ENCODE measurements at regions not wholly inside any gene's neighbourhood (a gene's known extent, or its start where the extent isn't known, plus 50 kb on each side); places are given as distances from the start of the nearest gene placed in this dataset.
"Not testable (repeated sequence)": the region's sequence is repeated elsewhere in the genome, so short reads cannot be mapped to it uniquely, and the experiment has no call there.

DNA sequence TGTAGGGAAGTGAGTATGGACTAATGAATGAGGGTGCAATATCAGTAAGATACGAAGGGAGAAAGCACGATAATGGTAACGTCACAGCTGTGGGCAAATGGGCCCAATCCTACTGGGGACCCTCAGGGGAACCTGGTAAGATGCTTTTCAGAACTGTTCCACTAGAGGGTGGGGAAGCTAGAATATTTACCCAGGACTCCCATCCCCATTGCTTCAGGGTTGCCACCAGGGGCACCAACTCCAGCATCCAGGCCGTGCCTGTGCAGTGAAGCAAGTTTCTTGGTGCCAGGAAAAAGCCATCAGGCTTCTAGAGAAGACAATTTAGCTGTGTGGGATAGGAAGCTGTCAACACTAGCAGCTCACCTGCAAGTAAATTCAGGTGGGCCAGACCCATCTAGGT is 409.3 kb downstream of the AGTPBP1 start:
- no peak for DNase-seq (ENCODE audit: low read depth)

DNA sequence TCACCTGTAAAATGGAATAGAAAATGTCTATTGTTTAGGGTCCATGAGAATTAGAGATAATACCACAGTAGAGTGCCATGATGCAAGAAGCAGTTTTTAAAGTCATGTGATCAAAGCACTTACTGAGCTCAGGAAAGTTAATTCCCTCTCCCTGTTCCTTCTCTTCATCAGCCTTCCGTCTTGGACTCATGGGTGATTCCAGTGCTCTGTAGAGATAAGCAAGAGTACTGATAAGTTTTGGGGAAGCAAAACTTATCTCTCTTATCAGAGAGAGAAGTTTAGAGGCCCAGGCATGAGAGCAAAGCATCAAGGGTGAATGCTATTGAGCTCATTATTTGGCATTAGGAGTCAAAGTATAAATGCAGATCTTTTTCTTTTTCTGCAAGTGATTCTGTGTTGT is 410.1 kb downstream of the AGTPBP1 start:
- DNase-seq (ENCODE audit: low read depth) = no peak

DNA sequence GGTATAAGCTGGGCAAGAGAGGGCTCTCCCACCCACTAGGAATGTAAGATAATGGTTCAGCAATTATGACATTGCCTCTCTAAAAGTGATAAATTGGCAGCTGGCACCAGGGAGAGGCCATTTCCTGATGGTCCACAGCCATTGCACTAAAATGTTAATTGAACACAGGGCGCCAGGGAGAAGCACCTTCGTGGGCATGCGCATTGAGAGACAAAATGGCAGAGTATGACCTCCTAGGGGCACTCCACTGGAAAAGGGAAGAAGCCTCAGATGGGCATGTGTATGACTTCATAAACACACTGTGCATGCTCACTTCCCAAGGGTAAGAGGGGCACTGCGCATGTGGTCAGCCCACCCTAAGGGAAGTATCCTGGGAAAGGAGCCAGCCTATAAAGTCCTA is 419.2 kb downstream of the AGTPBP1 start:
- DNase-seq (ENCODE audit: low read depth) = no peak

DNA sequence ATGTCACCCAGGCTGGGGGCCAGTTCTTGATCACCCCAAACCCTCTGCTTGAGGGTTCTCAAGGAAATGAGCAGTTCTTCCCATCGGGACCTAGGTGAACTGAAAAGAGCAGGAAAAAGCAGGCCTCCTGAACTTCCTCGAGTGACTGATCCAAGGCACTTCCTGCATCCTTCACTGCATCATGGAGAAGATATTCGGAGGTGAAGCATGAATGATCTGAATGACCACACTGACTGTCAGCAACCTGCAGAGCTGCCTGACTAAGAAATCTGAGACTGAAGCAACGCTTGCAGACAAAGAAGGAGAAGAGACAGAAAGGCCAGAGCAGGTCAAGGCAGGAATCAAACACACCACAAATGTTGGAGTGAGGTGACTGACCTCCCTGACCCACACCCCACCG is 420.2 kb downstream of the AGTPBP1 start:
- no peak for DNase-seq (ENCODE audit: low read depth)

DNA sequence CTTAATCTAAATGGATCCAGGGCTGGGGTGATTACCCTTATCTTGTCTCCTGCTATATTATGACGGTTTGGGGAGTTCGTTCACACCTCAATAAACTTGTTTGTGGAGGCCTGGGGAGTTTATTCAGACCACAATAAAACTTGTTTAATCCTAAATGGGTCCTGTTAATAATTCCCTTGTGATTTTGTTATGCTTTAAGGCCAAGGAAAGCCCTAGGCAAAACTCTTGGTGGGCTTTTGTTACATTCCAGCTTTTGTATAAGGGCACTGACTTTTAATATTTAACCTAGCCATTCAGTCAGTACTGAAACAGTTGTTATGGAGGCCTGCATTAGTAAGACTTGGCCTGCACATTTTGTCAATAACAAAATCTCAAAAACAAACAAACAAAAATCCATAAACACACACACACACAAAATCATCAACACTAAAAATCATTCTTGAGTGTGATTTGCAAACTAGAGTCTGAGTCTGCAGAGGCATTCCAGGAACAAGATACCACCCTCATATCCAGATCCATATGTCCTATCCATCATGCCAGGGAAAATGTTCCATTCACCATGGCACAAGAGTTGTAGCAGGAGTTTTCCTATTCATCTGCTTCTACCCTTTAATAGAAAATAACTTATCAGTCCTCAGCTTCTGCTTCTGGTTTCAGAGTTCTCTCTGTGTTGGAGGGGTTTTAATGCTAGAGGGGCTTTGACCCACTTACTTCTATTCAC is 421.7 kb downstream of the AGTPBP1 start:
- DNase-seq (ENCODE audit: low read depth) = no peak

DNA sequence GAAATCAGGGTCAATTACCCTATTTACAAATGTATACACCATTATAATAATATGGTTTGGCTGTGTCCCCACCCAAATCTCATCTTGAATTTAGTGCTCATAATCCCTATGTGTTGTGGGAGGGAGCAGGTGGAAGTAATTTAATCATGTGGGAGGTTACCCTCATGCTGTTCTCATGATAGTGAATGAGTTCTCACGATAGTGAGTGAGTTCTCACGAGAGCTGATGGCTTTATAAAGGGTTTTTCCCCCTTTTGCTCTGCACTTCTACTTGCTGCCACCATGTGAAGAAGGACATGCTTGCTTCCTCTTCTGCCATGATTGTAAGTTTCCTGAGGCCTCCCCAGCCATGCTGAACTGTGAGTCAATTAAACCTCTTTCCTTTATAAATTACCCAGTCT is 426.2 kb downstream of the AGTPBP1 start:
- not testable (repeated sequence) for DNase-seq (ENCODE audit: low read depth)

DNA sequence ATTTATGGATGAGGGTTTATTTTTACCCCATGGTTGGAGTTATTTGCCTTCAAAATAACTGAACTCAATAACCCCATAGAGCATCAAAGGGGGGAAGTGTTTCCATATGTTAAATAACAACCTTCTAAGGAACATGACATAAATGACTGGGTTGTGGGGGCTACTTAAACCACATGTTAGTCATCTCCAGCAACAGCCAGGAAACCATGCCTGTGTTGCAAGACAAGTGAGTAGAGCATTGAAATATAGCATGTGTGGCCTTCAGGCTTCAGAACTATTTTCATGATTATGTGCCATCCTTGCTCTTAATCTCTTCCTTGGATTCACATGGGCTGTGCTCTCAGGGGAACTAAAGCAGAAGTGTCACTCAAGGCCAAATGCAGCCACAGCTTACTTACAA is 431.2 kb downstream of the AGTPBP1 start:
- no peak for DNase-seq (ENCODE audit: low read depth)

DNA sequence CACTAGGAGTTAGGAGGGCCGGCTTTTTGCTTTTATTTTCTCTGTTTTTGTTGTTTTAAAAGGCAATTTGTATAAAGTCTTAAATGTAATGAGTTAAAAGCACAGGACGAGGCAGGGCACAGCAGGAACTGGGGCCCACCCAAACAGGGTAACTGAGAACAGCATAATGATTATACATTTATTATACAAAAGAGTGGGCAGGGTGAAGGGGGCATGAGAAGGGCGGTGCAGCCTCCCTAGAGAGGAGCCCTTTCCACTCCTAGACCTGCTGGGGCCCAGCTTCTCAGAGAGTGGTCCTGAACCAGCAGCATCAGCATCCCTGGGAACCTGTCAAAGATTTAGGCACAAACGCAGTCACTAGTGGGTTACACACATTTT is 438.0 kb downstream of the AGTPBP1 start:
- no peak for DNase-seq (ENCODE audit: low read depth)

DNA sequence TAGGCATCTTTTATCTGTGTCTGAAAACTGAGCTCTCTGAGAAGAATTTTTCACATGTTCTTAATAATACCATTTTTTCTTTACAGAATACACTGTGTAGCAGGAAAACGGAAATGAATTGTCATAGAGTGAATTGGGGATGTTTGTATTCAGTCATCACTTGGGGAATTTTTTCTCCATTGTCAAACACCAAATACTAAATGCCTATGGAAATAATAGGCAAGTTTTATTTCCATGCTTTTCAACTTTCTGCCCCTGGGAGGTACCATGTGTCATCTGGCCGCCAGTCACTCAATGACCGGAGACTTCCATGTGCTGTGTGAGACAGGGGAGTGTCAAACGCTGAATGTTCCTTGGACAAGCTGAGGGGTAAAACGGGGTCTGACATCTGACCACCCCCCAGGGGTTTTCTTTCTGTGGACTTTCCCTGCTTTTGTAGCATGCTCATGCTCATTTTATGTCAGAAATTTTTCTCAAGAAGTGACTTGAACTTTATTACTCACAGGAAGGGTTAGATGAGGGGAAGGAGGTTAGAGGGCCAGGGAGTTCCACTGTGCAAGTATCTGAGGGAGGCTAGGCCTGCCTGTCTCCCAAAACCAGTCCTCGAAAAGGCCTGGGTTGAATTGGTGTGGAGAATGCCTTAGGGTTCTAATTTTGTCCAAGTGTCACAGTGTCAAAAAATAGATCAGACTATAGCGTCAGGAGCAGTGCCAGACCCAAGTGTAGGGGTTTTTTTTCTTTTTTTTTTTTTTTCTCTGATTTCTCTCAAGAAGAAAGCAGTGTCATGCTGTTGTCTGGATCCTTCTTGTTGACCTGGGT is 438.6 kb downstream of the AGTPBP1 start:
- no peak for DNase-seq (ENCODE audit: low read depth)

DNA sequence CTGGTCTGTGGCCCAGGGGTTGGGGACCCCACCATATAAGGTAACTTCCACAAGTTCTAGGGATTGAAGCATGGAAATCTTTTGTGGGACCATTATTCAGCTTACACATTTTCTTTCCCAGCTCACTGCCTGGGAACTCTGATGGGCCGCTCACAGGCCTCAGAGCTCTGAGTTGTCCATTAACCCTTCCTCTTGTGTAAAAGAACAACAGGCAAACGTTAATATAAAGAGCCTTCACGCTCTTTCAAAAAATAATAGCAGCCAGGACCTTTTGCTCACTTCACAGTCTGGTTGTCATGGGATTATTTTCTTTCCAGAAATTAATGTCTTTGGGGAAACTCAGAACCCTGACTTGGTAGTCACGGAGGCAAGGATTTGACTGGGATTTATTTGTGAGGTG is 443.3 kb downstream of the AGTPBP1 start:
- DNase-seq (ENCODE audit: low read depth) = no peak

DNA sequence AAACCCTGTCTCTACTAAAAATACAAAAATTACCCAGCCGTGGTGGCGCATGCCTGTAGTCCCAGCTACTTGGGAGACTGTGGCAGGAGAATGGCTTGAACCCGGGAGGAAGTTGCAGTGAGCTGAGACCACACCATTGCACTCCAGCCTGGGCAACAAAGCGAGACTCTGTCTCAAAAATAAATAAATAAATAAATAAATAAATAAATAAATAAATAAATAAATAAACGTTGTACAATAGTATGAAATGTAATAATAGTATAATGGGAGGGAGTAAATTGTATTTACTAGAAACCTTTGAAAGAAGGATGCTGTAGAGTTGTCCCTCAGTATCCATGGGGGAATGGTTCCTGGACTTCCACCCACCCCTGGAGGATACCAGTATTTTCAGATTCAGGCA is 446.5 kb downstream of the AGTPBP1 start:
- DNase-seq (ENCODE audit: low read depth) = not testable (repeated sequence)

DNA sequence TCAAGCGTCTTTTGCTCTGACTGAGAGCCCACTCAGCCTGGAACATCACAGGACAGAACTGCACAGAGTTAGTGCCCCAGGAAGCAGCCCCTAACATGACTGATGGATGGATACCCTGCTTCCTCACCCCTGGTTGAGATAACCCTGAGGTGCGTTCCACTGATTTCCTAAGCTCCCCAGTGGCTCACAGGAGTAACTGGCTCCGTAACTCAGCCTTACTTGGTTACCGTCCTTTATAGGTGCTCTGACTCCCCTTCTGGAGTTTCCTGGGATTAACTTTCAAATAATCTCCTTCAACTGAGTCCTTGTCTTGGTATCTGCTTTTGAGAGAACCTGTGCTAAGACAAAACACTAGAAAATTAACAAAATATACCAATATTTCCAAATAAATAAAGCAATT is 449.5 kb downstream of the AGTPBP1 start:
- DNase-seq (ENCODE audit: low read depth) = no peak

DNA sequence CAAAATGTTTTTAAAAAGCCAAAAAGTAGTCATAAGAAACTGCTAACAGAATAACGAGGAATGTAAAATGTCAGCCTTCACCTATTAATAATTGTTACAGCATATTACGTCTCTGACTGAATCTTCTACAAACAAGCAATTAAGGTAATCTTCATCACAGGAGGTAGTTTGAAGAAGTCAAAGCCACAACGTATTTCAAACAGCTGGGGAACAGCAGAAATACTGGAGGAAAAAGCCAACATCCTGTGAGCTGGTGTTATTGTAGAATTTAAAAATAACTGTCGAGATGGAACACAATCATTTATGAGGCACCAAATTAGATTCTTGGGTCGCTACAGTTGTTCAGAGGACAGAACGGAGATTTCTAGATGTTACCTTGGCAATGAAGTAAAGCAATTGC is 450.5 kb downstream of the AGTPBP1 start:
- DNase-seq (ENCODE audit: low read depth) = no peak

DNA sequence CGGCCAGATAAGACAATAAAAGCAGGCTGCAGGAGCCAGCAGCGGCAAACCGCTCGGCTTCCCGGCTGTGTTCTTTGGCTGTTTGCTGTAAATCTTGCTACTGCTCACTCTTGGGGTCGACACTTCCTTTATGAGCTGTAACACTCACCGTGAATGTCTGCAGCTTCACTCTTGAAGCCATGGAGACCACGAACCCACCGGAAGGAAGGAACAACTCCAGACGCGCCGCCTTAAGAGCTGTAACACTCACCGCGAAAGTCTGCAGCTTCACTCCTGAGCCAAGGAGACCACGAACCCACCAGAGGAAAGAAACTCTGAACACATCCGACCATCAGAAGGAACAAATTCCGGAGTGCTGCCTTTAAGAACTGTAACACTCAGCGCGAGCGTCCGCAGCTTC is 451.7 kb downstream of the AGTPBP1 start:
- DNase-seq (ENCODE audit: low read depth) = no peak

DNA sequence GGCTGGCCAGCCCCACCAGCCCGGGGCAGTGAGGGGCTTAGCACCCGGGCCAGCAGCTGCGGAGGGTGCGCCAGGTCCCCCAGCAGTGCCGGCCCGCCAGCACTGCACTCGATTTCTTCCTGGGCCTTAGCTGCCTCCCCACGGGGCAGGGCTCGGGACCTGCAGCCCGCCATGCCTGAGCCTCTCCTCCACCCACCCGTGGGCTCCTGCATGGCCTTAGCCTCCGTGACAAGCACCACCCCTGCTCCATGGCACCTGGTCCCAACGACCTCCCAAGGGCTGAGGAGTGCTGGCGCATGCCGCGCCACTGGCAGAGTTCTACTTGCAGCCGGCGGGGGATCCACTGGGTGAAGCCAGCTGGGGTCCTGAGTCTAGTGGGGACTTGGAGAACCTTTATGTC is 452.6 kb downstream of the AGTPBP1 start:
- DNase-seq (ENCODE audit: low read depth) = no peak

DNA sequence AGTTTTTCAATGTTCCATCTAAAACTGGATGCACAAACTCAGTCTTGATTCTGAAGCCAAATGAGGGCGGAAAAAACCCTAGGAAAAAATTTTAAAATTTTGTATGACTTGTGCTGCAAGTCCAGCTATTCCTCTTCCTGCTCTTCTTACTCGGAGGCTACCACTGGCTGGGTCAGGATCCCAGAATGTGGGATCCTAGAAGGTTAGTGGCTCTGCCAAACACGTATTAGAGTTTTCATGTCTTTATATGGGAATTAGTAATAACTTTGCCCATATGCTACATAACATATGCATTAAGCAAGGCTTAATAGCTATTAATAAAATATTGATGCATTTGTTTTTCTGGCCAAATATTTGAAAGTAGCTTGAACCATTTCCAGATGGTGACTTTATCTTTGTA is 458.3 kb downstream of the AGTPBP1 start:
- no peak for DNase-seq (ENCODE audit: low read depth)

DNA sequence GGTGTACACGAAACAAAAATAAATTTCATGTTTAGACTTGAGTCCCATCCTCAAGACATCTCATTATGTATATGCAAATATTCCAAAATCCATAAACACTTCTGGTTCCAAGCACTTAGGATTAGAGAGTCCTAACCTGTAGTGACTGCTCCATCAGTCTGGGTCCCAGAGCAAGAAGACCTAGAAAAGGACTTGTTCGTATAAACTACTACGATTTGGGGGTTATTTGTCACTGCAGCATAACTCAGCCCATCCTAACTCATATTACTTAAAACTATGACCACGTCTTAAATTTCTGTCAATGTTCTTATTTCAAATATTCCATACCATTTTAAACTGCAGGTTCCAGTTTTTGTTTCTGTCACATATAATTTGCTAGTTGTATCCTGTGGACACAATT is 463.0 kb downstream of the AGTPBP1 start:
- no peak for DNase-seq (ENCODE audit: low read depth)

DNA sequence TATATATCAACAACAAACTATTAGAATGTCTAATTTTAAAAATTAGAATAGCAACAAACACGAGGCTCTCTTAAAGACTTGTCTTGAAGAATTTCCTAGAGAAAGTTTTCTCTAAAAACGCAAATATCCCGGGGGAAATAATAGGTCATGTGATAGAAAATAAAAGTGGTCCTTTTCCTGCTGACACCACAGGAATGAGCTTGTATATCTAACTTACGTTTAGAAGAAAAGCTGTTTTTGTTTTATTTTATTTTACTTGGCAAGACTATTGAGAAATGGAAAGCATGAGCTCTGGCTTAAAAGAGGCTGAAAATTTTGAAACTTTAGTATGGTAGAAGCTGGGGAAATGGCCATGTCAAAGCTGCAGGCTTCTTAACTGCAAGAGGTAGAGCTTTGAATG is 465.0 kb downstream of the AGTPBP1 start:
- DNase-seq (ENCODE audit: low read depth) = peak; percentile 2

DNA sequence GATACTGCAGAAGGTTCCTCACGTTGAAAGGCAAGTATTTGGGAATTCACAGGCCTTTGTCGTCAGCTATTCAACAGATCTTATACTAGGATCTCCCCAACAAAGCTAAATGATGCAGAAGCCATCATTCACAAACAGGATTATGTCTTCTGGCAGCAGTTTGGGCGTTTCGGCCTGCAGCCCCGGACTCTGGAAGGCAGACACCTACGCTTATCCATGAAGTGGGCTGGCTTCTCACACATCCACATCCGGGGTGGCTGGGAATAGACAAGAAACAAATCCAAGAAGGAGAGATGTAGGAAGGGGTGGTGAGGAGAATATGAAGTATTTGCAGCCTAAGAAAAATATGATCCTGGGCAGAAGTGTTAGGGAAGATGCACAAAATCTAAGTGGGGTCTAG is 471.9 kb downstream of the AGTPBP1 start:
- DNase-seq (ENCODE audit: low read depth) = no peak

DNA sequence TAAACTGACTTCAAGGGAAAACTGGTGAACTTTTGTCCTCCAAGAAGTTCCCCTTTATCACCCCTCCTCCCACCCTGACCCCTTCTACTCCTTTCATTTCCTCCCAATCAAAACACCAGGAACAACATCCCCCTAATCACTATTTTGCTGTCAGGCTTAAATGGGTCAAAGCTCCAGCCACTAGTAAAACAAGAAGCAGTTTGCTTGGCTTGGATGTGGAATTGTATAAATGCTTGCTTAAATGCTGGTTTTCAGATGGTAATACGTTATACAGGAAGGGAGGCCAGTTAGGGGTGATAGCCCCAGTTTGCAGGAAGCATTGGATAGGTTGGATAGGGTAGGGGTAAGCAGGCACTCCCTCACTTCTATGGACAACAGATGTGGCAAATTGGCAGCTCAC is 473.6 kb downstream of the AGTPBP1 start:
- no peak for DNase-seq (ENCODE audit: low read depth)

DNA sequence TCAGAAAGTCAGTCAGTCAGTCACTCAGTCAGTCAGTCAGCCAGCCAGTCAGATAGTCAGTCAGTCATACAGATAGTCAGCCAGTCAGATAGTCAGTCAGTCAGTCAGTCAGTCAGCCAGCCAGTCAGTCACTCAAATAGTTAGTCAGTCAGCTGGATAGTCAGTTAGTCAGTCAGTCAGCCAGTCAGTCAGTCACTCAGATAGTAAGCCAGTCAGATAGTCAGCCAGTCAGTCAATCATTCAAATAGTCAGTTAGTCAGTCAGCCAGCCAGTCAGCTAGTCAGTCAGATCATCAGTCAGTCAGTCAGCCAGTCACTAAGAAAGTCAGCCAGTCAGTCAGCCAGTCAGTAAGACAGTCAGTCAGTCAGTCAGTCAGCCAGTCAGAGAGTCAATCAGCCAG is 477.1 kb downstream of the AGTPBP1 start:
- no peak for DNase-seq (ENCODE audit: low read depth)

DNA sequence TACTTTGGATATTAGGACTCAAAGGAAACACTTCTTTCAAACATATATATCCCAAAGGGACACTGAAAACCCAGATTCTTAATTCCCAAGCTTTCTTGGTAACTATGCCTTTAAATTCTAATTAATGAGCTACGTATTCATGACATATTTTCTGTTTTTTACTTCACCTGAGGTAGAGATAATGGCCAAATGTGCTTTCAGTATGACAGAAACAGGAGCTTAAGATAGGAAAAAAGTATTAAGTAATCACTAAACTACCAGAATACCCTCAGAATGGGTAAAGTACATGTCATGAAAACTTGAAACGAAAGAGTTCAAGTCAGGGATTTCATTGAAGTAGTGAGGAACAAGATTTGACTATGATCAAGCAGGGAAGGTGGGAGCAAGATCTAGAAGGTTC is 478.5 kb downstream of the AGTPBP1 start:
- no peak for DNase-seq (ENCODE audit: low read depth)

DNA sequence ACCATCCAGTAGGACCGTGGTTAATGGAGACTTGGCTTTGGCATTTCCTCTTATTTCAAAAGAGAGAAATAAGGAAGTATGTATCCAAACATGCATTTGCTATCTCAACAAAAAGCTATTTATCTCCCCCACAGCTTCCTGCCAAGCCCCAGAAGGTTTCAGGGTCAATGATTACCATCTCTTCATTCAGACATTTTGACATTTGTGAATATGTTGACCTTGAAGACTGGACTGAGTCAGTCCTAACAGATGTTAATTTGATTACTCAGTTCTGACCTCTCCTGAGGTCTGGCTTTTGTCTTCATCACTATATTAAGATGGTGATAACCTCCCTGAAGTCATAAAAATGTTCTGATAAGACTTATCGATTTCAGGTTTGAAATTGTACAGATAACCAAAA is 479.4 kb downstream of the AGTPBP1 start:
- DNase-seq (ENCODE audit: low read depth) = no peak
